ENCODE measurements at regions not wholly inside any gene's neighbourhood (a gene's known extent, or its start where the extent isn't known, plus 50 kb on each side); places are given as distances from the start of the nearest gene placed in this dataset.

- TF ChIP-seq CTCF (IDR thresholded peaks at IDR 0.05) = no peak
- Mint-ChIP-seq H3K27ac (no peak overlapping the region), H3K9me3 (no peaks in the 10 kb centered on the region), H3K27me3 (ENCODE audit: low read depth, poor library complexity) (peaks cover 4% of the 10 kb centered on the region), H3K4me3 (no peak overlapping the region), H3K36me3 (ENCODE audit: low read depth) (no peaks in the 10 kb centered on the region), H3K4me1 (peaks cover 9% of the 10 kb centered on the region)
- DNase-seq = no peak
These were observed 111.2 kb downstream of the SST start for GRCh38 chr3:187558990-187559389.

- Mint-ChIP-seq H3K36me3 (ENCODE audit: low read depth) (no peaks in the 10 kb centered on the region), H3K9me3 (no peaks in the 10 kb centered on the region), H3K4me3 (no peak overlapping the region), H3K27me3 (ENCODE audit: low read depth, poor library complexity) (peaks cover 4% of the 10 kb centered on the region), H3K4me1 (peaks cover 9% of the 10 kb centered on the region), H3K27ac (no peak overlapping the region)
- TF ChIP-seq CTCF (IDR thresholded peaks at IDR 0.05) = no peak
- no peak for DNase-seq
These were observed 118.8 kb downstream of the SST start for GRCh38 chr3:187551416-187551815.

GRCh38 chr3:187550446-187550845 is 119.7 kb downstream of the SST start:
- no peak overlapping the region for H3K27ac Mint-ChIP-seq
- H3K4me1 Mint-ChIP-seq = peaks cover 9% of the 10 kb centered on the region
- H3K27me3 Mint-ChIP-seq (ENCODE audit: low read depth, poor library complexity) = peaks cover 4% of the 10 kb centered on the region
- H3K4me3 Mint-ChIP-seq = no peak overlapping the region
- H3K36me3 Mint-ChIP-seq (ENCODE audit: low read depth) = no peaks in the 10 kb centered on the region
- no peak for DNase-seq
- TF ChIP-seq CTCF (IDR thresholded peaks at IDR 0.05) = no peak
- no peaks in the 10 kb centered on the region for H3K9me3 Mint-ChIP-seq

GRCh38 chr3:187545366-187545765 is 124.8 kb downstream of the SST start:
- DNase-seq = no peak
- H3K27me3 Mint-ChIP-seq (ENCODE audit: low read depth, poor library complexity) = peaks cover 4% of the 10 kb centered on the region
- H3K27ac Mint-ChIP-seq = no peak overlapping the region
- no peaks in the 10 kb centered on the region for H3K9me3 Mint-ChIP-seq
- no peak overlapping the region for H3K4me3 Mint-ChIP-seq
- no peaks in the 10 kb centered on the region for H3K36me3 Mint-ChIP-seq (ENCODE audit: low read depth)
- no peak for TF ChIP-seq CTCF (IDR thresholded peaks at IDR 0.05)
- no peaks in the 10 kb centered on the region for H3K4me1 Mint-ChIP-seq

GRCh38 chr3:187544326-187544725 is 125.9 kb downstream of the SST start:
- no peak for TF ChIP-seq CTCF (IDR thresholded peaks at IDR 0.05)
- H3K4me1 Mint-ChIP-seq = no peaks in the 10 kb centered on the region
- H3K36me3 Mint-ChIP-seq (ENCODE audit: low read depth) = no peaks in the 10 kb centered on the region
- H3K4me3 Mint-ChIP-seq = no peak overlapping the region
- peaks cover 4% of the 10 kb centered on the region for H3K27me3 Mint-ChIP-seq (ENCODE audit: low read depth, poor library complexity)
- no peaks in the 10 kb centered on the region for H3K9me3 Mint-ChIP-seq
- no peak overlapping the region for H3K27ac Mint-ChIP-seq
- DNase-seq = no peak

- Mint-ChIP-seq H3K27ac (no peak overlapping the region), H3K9me3 (no peaks in the 10 kb centered on the region), H3K36me3 (ENCODE audit: low read depth) (no peaks in the 10 kb centered on the region), H3K4me3 (no peak overlapping the region), H3K4me1 (no peaks in the 10 kb centered on the region), H3K27me3 (ENCODE audit: low read depth, poor library complexity) (no peaks in the 10 kb centered on the region)
- DNase-seq = no peak
- no peak for TF ChIP-seq CTCF (IDR thresholded peaks at IDR 0.05)
These were observed 129.3 kb downstream of the SST start for GRCh38 chr3:187540847-187541246.
